T-helper 2 cell treated with Interferon-gamma antibody and Interleukin-4, amounts not matched to agents 100 ng/mL and 5 ng/mL, for 36 hours (primary cell): ENCODE measurements at regions not wholly inside any gene's neighbourhood (a gene's known extent, or its start where the extent isn't known, plus 50 kb on each side); places are given as distances from the start of the nearest gene placed in this dataset.
"Not testable (repeated sequence)": the region's sequence is repeated elsewhere in the genome, so short reads cannot be mapped to it uniquely, and the experiment has no call there.

Source experiments
- intact Hi-C: fragments of 100-400 bp; cut with micrococcal nuclease; formaldehyde crosslinking; loops from one replicate; pipeline ENCODE4 v1.15.1; 2023

- intact Hi-C loops, result no loop called here
Measured at GRCh38 chr9:118630931-118631595, 738.2 kb downstream of the BRINP1 start.

GRCh38 chr9:118631956-118632355 is 737.3 kb downstream of the BRINP1 start:
- intact Hi-C loops, result no loop called here

- intact Hi-C loops, result no loop called here
Measured at GRCh38 chr9:118635416-118635815, 733.8 kb downstream of the BRINP1 start.

- intact Hi-C loops, result no loop called here
Measured at GRCh38 chr9:118637681-118638080, 731.6 kb downstream of the BRINP1 start.

- intact Hi-C loops, result no loop called here
Measured at GRCh38 chr9:118640836-118641560, 728.2 kb downstream of the BRINP1 start.

- intact Hi-C loops, result no loop called here
Measured at GRCh38 chr9:118643118-118643517, 726.1 kb downstream of the BRINP1 start.

GRCh38 chr9:118644066-118644465 is 725.2 kb downstream of the BRINP1 start:
- intact Hi-C loops, result no loop called here

GRCh38 chr9:118647331-118647730 is 721.9 kb downstream of the BRINP1 start:
- intact Hi-C loops, result no loop called here

- intact Hi-C loops, result no loop called here
Measured at GRCh38 chr9:118650417-118650816, 718.8 kb downstream of the BRINP1 start.

- intact Hi-C loops, result no loop called here
Measured at GRCh38 chr9:118651511-118651910, 717.7 kb downstream of the BRINP1 start.

- intact Hi-C loops, result no loop called here
Measured at GRCh38 chr9:118652258-118652657, 717.0 kb downstream of the BRINP1 start.

- intact Hi-C loops, result no loop called here
Measured at GRCh38 chr9:118652912-118653311, 716.3 kb downstream of the BRINP1 start.

GRCh38 chr9:118659011-118659410 is 710.2 kb downstream of the BRINP1 start:
- intact Hi-C loops, result no loop called here

GRCh38 chr9:118665226-118665919 is 703.9 kb downstream of the BRINP1 start:
- intact Hi-C loops, result no loop called here

- intact Hi-C loops, result no loop called here
Measured at GRCh38 chr9:118670011-118670953, 699.0 kb downstream of the BRINP1 start.

- intact Hi-C loops, result no loop called here
Measured at GRCh38 chr9:118674942-118675341, 694.3 kb downstream of the BRINP1 start.

- intact Hi-C loops, result not testable (repeated sequence)
Measured at GRCh38 chr9:118677936-118678653, 691.1 kb downstream of the BRINP1 start.

GRCh38 chr9:118686959-118687358 is 682.3 kb downstream of the BRINP1 start:
- intact Hi-C loops, result no loop called here

- intact Hi-C loops, result no loop called here
Measured at GRCh38 chr9:118689280-118689679, 680.0 kb downstream of the BRINP1 start.

- intact Hi-C loops, result no loop called here
Measured at GRCh38 chr9:118692613-118693012, 676.6 kb downstream of the BRINP1 start.

GRCh38 chr9:118693645-118694044 is 675.6 kb downstream of the BRINP1 start:
- intact Hi-C loops, result no loop called here
